GM12865 (cell line): ENCODE measurements at regions not wholly inside any gene's neighbourhood (a gene's known extent, or its start where the extent isn't known, plus 50 kb on each side); places are given as distances from the start of the nearest gene placed in this dataset.

Experiments used
- DNase-seq: peaks from one replicate; pipeline ENCODE4 v3.0.0; 2010; ENCODE audit warnings: low read depth
- H3K4me3 ChIP-seq: 2 replicates; pipeline ENCODE4 v1.5.1; 2011; ENCODE audit warnings: mild to moderate bottlenecking, low read depth, low read length, control low read depth
- CTCF ChIP-seq: IDR thresholded peaks from 2 replicates; pipeline ENCODE4 v1.5.1; 2011; ENCODE audit warnings: low read length, control low read depth, low read depth, inconsistent platforms; ENCODE audit not compliant: insufficient read depth; ENCODE audit errors: missing control alignments

GRCh38 chr15:61743345-61743909, 316.8 kb downstream of the VPS13C start:
- H3K4me3 ChIP-seq = no peak overlapping the region
- no peak for DNase-seq
- TF ChIP-seq CTCF = no peak

- no peak for DNase-seq
- no peak for TF ChIP-seq CTCF
- no peak overlapping the region for H3K4me3 ChIP-seq
Measured at GRCh38 chr15:61742591-61742990, 317.7 kb downstream of the VPS13C start.

- no peak for TF ChIP-seq CTCF
- no peak for DNase-seq
- H3K4me3 ChIP-seq = no peak overlapping the region
Measured at GRCh38 chr15:61736790-61737189, 323.5 kb downstream of the VPS13C start.

GRCh38 chr15:61731099-61731498, 329.1 kb downstream of the VPS13C start:
- no peak overlapping the region for H3K4me3 ChIP-seq
- DNase-seq = no peak

GRCh38 chr15:61729646-61730045, 330.6 kb downstream of the VPS13C start:
- H3K4me3 ChIP-seq = no peak overlapping the region
- DNase-seq = no peak

More at GRCh38 chr15:61731099-61731498, 329.1 kb downstream of the VPS13C start:
- no peak for TF ChIP-seq CTCF

GRCh38 chr15:61726166-61726565, 334.1 kb downstream of the VPS13C start:
- TF ChIP-seq CTCF = no peak
- DNase-seq = no peak
- H3K4me3 ChIP-seq = no peak overlapping the region

More at GRCh38 chr15:61729646-61730045, 330.6 kb downstream of the VPS13C start:
- no peak for TF ChIP-seq CTCF

- no peak overlapping the region for H3K4me3 ChIP-seq
- no peak for TF ChIP-seq CTCF
- DNase-seq = no peak
Measured at GRCh38 chr15:61725251-61725650, 335.0 kb downstream of the VPS13C start.
